Stimulated activated CD8-positive, alpha-beta memory T cell treated with anti-CD3 and anti-CD28 coated beads, Interleukin-7, amount 100 ng/mL, for 48 hours (primary cell): ENCODE measurements at regions not wholly inside any gene's neighbourhood (a gene's known extent, or its start where the extent isn't known, plus 50 kb on each side); places are given as distances from the start of the nearest gene placed in this dataset.
A peak's percentile ranks its signal among the peaks of the same experiment; 100 is the strongest.

Source experiments
- DNase-seq, 2 donors: peaks; one replicate each; pipeline ENCODE4 v3.0.0-alpha.2; 2020; ENCODE audit warnings: low read depth in 1 of 2; ENCODE audit errors: extremely low read depth in 1 of 2

DNA sequence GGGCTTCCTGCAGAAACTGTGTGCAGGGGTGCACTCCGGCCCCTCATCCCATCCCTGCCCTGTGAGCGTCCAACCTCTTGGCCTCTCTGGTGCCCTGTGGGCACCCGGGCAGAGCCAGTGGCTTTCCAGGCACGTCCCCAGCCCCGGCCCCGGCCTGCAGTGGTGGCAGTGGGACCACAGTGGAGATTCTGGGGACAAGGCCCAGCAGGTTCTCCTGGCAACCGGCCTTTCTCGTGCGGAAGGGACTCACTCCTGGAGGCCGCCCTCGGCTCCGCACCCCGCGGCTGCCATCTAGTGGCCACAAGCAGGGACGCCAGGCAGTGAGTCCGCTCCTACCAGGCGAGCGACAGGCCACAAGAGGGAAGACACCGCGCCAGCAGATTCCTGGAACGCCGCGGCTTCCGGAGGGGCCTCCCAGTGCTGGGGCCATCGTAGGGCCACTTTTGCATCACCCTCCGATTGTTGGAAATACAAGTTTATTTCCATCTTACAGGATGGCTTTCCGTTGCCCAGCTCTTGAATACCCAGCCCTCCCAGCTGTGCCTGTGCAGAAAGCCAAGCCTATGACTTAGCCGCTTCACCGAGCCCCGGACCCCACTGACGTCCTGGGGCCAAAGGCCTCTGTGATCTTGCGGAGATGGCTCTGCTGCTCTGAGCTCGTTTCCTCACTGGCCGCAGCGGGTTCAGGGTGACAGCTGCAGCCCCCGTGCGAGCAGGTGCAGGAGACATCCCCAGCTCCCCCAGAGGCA is 357.3 kb downstream of the CTTN start:
- peak; percentile 24 to 39 for DNase-seq

DNA sequence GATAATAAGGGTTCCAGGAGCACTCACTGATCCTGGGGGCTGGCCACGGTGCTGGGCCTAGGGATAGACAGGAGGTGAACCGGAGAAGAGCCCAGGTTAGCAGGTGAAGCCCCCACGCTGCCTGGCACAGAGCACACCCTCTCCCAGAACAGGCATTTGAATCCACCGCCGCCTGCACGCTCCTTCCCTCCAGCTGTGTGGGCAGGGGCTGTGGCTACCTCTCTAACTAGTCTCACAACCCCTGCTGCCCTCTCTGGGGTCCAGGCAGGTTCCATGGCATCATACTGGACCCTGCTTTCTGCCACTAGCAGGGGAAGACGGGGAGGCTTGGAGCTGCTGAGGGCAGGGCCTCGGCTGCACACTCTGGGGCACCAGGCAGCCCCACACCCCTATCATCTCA is 358.0 kb downstream of the CTTN start:
- no peak for DNase-seq

DNA sequence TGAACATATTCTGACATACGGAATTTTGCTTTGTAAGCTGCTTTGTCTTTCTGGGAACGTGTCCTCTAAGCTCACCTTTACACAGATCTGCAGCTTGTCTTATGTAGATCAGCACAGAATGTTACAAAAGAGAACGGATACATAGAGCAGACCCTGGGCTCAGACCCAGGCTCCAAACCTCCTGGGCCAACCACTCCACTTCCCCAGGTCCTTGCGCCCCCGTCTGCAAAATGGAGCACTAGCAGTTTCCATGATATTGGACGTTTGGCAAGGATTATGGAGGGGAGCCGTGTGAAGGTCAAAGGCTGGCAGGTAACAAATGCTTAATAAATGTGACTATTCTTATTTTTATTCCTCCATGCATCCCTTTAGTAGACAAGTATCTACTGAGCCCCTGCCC is 358.4 kb downstream of the CTTN start:
- DNase-seq, result no peak

DNA sequence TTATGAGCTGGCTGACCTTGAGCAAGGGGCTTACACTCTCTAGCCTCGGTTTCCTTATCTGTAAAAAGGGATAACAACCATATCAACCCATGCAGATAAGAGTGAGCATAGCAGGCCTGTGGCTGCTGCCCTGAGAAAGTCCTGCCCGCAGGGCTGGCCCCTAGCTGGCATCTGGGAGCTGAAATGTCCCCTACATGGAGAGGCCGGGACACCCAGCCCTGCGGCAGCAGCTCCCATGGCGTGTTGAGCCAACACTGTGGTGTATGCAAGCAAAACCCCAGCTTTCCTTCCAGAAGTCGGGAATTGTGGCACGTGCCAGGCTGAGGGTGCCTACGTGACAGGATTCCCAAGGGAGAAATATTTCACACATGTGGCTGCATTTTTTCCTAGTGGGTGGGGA is 358.9 kb downstream of the CTTN start:
- DNase-seq, result no peak

GRCh38 chr11:70758206-70758605 is 359.9 kb downstream of the CTTN start:
- DNase-seq, result no peak

DNA sequence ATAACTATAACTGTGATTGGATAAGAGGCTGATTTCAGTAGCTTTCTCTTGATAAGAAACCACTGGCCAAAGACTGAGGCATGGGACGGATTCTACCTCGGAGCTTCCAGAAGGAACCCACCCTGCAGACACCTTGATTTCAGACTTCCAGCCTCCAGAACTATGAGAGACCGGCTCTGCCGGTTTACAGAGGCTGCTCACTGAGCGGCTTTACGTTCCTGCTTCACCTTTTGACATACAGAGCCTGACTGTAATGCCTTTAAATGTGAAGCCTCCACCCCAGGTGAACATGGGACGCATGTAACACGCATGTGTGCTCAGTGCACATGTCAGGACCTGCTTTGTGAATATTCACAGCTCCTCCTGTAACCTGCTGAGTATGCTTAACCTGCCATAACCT is 361.5 kb downstream of the CTTN start:
- no peak for DNase-seq

- no peak for DNase-seq
These were observed 362.2 kb downstream of the CTTN start for GRCh38 chr11:70760416-70761020.

- DNase-seq, result no peak
These were observed 363.0 kb downstream of the CTTN start for GRCh38 chr11:70761094-70761907.

- DNase-seq, result no peak
These were observed 363.6 kb downstream of the CTTN start for GRCh38 chr11:70761908-70762337.

DNA sequence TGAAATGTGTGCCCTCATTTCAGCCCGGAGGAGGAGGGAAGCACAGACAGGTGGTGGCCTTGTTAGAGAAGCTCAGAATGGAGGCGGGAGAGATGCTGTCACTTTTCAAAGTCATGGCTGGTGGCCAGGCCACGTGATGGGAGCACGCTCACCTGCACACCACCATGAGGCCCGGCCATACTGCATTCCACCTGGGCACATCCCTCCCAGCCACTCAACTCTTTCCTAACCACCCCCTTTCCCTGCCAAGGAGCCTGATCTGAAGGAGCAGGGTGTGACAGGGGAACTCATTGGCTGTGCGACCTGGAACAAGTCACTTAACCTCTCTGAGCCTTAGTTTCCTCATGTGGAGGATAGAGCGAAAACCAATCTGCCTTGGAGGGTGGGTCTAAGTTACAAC is 364.5 kb downstream of the CTTN start:
- DNase-seq, result no peak

DNA sequence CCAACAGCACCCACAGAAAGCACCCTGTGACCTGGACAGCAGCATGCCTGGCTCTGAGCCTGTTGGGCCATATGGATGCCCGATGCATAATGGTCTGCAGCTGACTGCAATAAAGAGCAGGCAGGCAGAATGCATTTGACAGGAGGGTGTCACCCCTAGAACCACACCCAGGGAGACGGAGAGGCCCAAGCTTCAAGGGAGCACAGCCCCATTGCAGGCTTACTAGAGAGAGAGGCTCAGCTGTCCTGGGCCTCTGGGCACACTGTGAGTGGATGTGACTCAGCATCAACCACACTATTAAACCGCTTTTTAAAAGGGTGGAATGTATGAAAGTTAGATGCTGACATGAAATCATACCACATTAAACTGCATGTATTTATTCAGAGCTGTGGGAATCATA is 365.3 kb downstream of the CTTN start:
- DNase-seq, result no peak

DNA sequence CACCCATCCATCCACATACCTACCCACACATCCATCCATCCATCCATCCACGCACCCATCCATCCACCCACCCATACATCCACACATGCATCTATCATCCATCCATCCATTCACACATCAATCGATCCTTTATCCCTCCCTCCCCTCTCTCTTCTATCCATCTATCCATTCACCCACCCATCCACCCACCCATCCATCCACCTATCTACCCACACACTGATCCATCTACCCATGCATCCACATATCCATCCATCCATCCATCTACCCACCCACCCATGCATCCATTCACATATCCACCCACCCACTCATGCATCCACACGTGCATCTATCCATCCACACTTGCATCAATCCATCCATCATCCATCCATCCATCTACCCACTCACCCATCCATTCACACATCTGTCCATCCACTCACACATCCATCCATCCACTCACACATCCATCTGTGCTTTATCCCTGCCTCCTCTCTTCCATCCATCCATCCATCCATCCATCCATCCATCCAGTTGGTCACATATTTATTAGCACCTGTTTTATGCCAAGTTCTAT is 366.1 kb downstream of the CTTN start:
- DNase-seq, result no peak

DNA sequence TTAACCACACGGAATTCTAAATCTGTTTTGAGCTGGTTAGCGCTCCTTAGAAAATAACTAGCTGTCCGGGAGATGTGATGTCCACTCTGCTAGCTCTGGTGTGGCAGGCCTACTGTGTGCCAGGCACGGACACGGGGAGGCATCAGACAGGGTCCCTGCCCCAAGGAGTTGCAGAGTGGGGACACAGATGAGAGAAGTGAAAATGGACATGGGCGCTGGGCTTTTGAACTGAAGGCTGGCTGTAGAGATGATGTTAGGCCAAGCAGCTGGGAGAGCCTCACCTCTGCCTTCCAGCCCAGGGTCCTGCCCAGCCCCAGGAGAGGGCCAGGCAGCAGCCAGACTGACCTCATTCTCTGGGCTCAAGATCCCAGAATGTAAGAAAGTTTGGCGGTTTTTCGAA is 368.6 kb downstream of the CTTN start:
- no peak for DNase-seq

GRCh38 chr11:70768346-70769095 is 370.2 kb downstream of the CTTN start:
- DNase-seq, result no peak

DNA sequence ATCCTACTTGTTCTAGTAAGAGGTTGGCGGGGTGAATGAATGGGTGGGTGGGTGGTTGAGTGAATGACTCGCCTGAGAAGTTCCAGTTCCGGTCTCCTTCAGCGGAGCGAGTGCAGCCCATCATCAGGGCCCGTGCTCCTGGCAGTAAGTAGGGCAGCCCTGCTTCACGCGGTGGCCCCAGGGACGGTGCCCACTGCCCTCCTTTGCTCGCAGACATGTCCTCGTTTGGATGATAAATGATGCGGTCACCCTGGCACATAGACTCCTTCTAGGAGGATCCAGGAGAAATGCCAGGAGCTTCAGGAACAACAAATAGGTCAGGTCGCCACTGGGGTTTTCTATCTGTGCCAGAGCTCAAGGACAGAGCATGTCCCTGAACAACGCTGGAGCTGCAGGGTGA is 370.8 kb downstream of the CTTN start:
- DNase-seq, result no peak

DNA sequence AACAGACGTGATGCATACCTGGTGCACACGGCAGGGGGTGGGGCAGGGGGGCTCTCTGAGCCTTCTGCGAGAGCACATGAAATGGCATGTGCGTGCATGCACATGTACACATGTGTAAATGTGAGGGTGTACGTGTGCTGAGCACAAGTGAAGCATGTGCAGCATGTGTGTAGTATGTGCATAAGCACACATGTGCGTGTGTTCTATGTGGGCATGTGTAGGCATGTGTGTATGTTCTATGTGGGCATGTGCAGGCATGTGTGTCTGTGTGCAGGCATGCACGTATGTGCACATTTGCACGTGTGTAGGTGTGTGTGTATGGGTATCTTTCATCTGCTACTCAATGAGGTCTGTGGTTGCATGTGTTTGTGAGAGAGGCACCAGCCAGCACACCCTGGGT is 371.2 kb downstream of the CTTN start:
- no peak for DNase-seq

DNA sequence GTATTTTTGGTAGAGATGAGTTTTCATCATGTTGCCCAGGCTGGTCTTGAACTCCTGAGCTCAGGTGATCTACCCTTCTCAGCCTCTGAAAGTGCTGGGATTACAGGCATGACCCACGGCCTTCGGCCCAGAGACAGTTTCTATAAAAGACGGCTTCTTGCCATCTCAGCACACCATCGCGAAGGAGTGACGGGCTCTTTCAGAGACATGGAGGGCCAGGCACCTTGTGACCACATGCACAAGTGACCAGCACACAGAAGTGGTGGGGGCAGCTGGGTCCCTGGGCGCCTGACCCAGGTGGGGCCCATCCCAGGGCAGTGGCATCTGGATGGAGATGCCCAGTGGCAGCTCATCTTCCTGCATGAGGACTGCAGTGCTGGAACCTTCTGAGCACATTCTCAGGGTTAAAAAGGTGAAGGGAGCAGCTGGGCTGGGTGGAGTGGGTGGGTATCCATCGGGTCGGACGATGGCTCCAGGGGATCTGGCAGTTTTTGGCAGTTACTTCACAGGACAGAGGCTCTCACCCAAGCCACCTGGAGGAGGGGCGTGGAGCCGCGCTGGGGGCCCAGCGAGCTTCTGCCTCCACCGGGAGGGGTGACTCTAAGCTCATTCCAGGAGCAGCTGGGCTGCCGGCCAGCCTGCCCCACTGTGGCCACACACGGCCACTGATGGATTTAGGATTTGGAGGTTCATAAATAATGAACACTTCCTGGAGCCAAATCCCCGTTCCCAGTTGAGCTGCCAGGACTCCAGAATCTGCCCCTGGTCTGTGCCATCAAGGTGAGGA is 373.0 kb downstream of the CTTN start:
- DNase-seq, result no peak

- DNase-seq, result no peak
These were observed 374.6 kb downstream of the CTTN start for GRCh38 chr11:70772950-70773349.

DNA sequence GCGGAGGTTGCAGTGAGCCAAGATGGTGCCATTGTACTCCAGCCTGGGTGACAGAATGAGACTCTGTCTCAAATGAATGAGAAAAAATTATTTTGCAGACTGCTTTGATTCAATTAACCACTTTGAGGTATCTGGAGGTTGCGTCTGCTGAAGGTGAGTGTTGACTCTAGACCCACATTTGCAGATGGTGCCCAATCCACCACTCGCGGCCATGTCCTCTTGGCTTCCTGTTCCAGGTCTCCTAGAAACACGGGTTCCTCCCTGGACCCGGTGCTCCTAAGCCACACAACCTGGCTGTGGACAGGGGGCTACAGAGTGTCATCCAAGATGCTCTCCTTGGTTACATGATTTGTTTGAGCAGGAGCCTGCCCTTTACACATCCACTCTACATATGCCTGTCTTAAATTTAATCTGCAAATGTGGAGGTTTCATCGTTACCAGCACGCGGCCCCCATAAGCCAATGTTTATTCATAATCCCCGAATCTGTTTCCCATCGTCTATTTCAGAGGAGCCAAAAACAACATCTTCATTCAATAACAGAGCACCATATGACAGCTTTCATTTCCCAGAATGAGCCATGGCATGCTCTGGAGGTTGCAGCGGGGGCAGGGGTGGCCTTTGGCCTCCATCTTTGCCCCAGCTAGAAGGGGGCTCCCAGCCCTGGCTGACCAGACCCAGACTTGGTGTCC is 377.2 kb downstream of the CTTN start:
- no peak for DNase-seq
